Activated CD8-positive, alpha-beta memory T cell treated with anti-CD3 and anti-CD28 coated beads, Interleukin-2, amount 50 U/mL, for 1 hour (primary cell): ENCODE measurements at regions not wholly inside any gene's neighbourhood (a gene's known extent, or its start where the extent isn't known, plus 50 kb on each side); places are given as distances from the start of the nearest gene placed in this dataset.
"Not testable (repeated sequence)": the region's sequence is repeated elsewhere in the genome, so short reads cannot be mapped to it uniquely, and the experiment has no call there.

ENCODE experiments used
- DNase-seq: peaks from one replicate; pipeline ENCODE4 v3.0.0-alpha.2; 2020; ENCODE audit errors: extremely low read depth

- DNase-seq, result no peak
Observed at GRCh38 chr17:30586818-30587595, 109.8 kb downstream of the GOSR1 start.

GRCh38 chr17:30584810-30585209 lies 107.6 kb downstream of the GOSR1 start:
- DNase-seq, result no peak

GRCh38 chr17:30580916-30581315 lies 103.7 kb downstream of the GOSR1 start:
- DNase-seq, result no peak

- no peak for DNase-seq
Observed at GRCh38 chr17:30579610-30580315, 102.6 kb downstream of the GOSR1 start.

GRCh38 chr17:30578015-30578717 lies 101.0 kb downstream of the GOSR1 start:
- DNase-seq, result not testable (repeated sequence)
